MG63 (cell line): ENCODE measurements at regions not wholly inside any gene's neighbourhood (a gene's known extent, or its start where the extent isn't known, plus 50 kb on each side); places are given as distances from the start of the nearest gene placed in this dataset.

Experiments used
- DNase-seq: peaks from one replicate; pipeline ENCODE4 v3.0.0-alpha.2; 2020
- H3K27me3 ChIP-seq: fragments of 250-450 bp; sonication (Bioruptor Pico); 2 replicates; pipeline ENCODE4 v1.5.1; 2020; ENCODE audit warnings: mild to moderate bottlenecking, moderate library complexity
- H3K36me3 ChIP-seq: fragments of 250-450 bp; sonication (Bioruptor Pico); 2 replicates; pipeline ENCODE4 v1.5.1; 2020; ENCODE audit warnings: mild to moderate bottlenecking, moderate library complexity
- H3K4me3 ChIP-seq: fragments of 250-450 bp; sonication (Bioruptor Pico); 2 replicates; pipeline ENCODE4 v1.5.1; 2020; ENCODE audit warnings: mild to moderate bottlenecking, moderate library complexity
- H3K9me3 ChIP-seq: fragments of 250-450 bp; sonication (Bioruptor Pico); 2 replicates; pipeline ENCODE4 v1.5.1; 2020; ENCODE audit warnings: mild to moderate bottlenecking, moderate library complexity

DNA sequence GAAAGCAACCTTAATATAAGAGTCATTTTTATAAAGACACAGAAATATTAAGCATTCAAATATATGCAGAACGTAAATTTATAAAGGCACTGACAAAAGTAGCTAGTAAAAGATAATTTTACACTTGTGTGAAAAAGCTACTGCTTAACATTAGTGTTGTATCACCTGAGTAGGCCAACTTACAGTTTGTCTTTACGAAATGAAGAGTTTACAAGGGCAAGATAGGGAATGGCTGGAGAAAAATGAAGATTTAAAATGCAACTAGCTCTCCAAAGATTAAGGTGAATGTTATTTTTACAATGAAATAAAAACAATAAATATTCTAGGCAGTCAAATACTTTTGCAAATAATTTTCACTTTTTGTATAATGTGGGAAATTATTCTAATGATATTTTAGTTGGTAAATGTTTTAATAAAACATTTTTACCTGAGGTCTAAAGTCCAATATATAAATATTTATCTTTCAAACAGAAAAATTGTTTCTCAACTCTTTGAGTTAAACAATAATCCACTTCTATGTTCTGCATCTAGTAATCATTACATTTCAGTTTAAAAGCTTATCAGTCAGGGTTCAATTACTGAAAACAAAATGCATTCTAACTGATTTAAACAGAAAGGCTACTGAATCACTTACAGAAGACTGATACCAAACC, 382.6 kb downstream of the IPMK start:
- Histone ChIP-seq H3K27me3 (no peaks in the 10 kb centered on the region), H3K4me3 (no peak overlapping the region), H3K9me3 (no peaks in the 10 kb centered on the region; the same call in 1 of the 2 replicates), H3K36me3 (no peaks in the 10 kb centered on the region)
- DNase-seq, result no peak

DNA sequence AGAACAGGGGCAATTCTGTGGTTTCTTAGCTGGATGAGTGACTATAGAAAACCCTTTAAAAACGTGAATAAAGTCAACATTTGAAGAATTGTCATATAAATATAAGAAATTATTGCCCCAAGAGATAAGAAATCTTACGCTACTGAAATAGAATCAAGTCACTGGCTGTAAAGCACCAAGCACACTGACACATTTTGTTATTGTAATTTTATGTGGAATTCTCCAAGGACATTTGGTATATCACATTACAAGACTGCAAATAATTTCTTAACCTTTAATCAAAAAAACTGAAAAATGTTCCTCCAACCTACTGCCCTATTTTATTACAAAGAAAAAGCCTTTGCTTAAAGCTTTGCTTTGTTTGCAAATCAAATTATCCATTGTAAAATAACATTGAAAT, 383.3 kb downstream of the IPMK start:
- H3K27me3 ChIP-seq, result no peaks in the 10 kb centered on the region
- no peak for DNase-seq

GRCh38 chr10:57880446-57881227, 387.1 kb downstream of the IPMK start:
- Histone ChIP-seq H3K27me3 (no peaks in the 10 kb centered on the region), H3K36me3 (no peaks in the 10 kb centered on the region), H3K4me3 (no peak overlapping the region), H3K9me3 (no peaks in the 10 kb centered on the region; the same call in 1 of the 2 replicates)
- no peak for DNase-seq

More for the DNA sequence above, 383.3 kb downstream of the IPMK start:
- Histone ChIP-seq H3K9me3 (no peaks in the 10 kb centered on the region; the same call in 1 of the 2 replicates), H3K36me3 (no peaks in the 10 kb centered on the region), H3K4me3 (no peak overlapping the region)

GRCh38 chr10:57874810-57875209, 392.9 kb downstream of the IPMK start:
- Histone ChIP-seq H3K36me3 (no peaks in the 10 kb centered on the region), H3K27me3 (no peaks in the 10 kb centered on the region), H3K4me3 (no peak overlapping the region), H3K9me3 (no peaks in the 10 kb centered on the region)
- DNase-seq, result no peak

GRCh38 chr10:57867241-57867640, 400.5 kb downstream of the IPMK start:
- H3K9me3 ChIP-seq, result no peaks in the 10 kb centered on the region
- no peak overlapping the region for H3K4me3 ChIP-seq
- H3K36me3 ChIP-seq, result no peaks in the 10 kb centered on the region
- DNase-seq, result no peak
- H3K27me3 ChIP-seq, result no peaks in the 10 kb centered on the region

- DNase-seq, result no peak
- no peaks in the 10 kb centered on the region for H3K9me3 ChIP-seq
Measured at GRCh38 chr10:57864765-57865680, 402.7 kb downstream of the IPMK start.

DNA sequence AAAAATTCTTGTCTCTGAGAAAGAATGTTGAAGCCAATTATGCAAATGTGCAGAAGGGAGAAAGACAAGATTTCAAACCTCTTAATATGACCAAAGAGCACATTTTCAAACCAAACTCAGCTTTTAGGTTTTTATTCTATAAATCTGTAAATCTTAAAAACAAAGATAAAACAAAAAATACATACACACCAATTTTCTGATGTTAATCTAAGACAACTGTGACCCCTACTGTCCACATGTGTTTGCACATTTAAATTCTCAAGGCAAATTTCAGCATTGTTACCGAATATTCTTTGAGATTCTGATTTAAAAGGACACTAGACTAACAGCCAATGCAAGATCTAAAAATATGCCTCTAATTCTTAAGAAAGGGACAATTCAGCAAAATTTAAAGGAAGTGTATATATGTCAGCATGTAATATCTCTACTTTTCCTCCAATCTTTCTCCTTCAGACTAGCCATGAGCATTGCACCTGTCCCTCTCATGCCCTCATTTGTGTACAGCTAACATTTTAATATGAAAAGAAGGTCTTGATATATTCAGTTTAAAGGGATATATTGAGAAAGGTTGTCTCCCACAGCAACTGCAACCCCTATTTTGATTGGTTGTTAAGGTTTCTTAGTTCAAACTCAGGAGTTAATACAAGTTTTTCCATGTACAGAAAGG, 417.9 kb downstream of the IPMK start:
- DNase-seq, result no peak
- Histone ChIP-seq H3K9me3 (no peaks in the 10 kb centered on the region), H3K36me3 (no peaks in the 10 kb centered on the region), H3K4me3 (no peak overlapping the region), H3K27me3 (no peaks in the 10 kb centered on the region)

More at GRCh38 chr10:57864765-57865680, 402.7 kb downstream of the IPMK start:
- Histone ChIP-seq H3K36me3 (no peaks in the 10 kb centered on the region), H3K27me3 (no peaks in the 10 kb centered on the region; the same call in 1 of the 2 replicates), H3K4me3 (no peak overlapping the region)

DNA sequence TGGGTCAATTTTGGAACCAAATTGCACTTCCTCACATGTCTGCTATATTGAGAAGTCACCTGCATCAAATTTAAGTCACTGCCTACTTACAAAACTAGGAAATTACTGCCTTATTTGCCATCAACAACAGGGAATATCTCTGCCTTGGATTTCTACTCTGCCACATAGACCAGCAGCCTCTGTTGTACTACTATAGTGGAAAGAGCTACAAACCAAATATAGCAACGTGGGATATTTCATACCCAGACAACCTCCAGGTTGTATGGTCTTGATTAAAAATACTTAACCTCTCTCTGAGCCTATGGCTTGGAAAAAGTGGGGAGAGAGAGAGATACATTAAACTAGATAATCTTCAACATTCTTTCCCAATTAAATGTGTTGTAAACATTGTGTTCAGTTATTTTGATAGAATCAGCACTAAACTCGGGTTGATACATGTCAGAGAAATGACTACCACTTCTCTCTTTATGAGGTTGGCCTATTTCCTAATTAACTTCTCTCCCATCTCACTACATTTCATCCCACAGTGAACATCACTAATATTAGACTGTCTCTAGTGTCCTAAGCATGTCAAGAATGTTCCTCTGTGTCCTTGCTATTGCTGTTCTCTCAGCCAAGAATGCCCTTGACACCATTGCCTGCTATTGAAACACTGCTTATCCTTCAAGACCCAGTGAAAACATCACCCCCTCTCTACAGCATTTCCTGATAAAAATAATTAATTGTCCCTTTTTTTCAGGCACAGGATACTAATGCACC, 421.2 kb downstream of the IPMK start:
- DNase-seq, result no peak
- no peaks in the 10 kb centered on the region for H3K36me3 ChIP-seq
- H3K4me3 ChIP-seq, result no peak overlapping the region
- no peaks in the 10 kb centered on the region for H3K9me3 ChIP-seq
- no peaks in the 10 kb centered on the region for H3K27me3 ChIP-seq

DNA sequence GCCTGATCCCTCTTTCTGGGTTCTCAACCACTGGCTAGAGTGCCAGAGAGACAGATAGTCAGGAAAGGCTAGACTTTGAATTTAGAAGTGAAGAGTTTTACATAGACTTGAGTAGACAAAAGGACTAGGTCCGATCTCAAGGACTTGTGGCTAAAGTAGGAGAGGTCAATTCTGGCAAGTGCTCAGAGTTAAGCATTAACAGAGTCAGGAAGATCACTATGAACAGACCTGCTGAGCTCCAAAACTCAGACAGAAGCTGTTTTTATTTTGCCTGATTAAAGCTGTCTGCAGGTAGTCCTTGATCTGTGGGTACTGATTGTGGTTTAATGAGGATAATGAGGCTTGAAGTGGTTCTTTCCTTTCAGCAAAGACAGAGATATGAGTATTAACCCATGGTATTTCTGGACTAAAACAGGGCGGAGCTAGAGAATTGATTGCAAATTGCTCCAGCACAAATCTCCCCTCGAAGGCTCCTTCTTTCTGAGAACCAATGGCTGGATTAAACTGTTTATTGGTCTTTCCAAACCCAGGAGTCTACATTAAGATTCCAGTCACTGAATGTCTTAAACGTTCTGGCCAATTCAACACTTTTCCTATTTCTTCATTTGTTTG, 423.2 kb downstream of the IPMK start:
- Histone ChIP-seq H3K36me3 (no peaks in the 10 kb centered on the region), H3K9me3 (no peaks in the 10 kb centered on the region), H3K27me3 (no peaks in the 10 kb centered on the region), H3K4me3 (no peak overlapping the region)
- no peak for DNase-seq

DNA sequence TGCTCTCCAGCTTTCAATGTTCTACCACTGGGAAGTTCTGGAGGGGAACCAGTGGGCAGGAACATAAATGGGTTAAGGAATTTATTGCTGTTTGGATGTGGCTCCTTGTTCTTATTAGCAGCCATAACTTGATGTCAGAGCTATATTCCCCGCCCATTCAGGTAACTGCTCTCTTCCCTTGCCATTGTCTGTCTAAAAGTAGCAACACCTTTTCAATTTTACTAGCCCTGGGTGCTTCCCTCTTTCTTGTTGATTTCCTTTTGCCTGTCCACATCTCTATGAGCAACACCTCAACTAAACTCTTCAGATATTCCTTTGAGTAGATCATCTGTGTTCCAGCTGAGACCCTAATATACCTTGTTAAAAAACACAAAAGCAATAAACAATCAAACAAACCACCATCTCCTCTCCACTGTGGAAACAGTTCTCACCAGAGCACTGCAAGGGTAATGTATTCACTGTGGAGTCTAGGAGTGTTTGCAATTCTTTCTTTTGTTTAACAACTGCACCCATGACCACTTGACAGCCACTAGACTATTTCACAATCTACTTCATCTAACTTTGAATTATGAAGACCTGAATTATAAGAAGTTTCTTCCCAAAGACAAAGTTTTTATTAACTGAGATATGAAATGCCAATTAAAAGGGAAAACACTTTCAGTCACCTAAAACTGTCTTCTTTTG, 436.7 kb downstream of the IPMK start:
- Histone ChIP-seq H3K27me3 (no peaks in the 10 kb centered on the region), H3K36me3 (no peaks in the 10 kb centered on the region), H3K9me3 (no peaks in the 10 kb centered on the region), H3K4me3 (no peak overlapping the region)
- no peak for DNase-seq

DNA sequence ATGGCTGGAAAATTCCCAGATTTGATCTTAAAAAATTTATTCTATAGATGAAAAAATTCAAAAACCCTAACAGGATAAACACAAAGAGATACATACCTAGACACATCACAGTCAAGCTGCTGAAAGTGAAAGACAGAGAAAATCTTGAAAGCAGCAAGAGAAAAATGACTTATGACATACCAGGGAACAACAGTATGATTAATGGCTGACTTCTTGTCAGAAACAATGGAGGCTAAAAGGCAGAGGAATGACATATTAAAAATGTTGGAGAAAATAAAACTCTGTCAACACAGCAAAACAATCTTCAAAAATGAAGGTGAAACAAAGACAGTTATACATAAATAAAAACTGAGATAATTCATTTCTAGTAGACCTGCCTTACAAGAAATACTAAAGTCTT, 442.7 kb downstream of the IPMK start:
- H3K27me3 ChIP-seq, result no peaks in the 10 kb centered on the region
- no peaks in the 10 kb centered on the region for H3K9me3 ChIP-seq
- no peaks in the 10 kb centered on the region for H3K36me3 ChIP-seq
- H3K4me3 ChIP-seq, result no peak overlapping the region
- no peak for DNase-seq

GRCh38 chr10:57823398-57823797, 444.3 kb downstream of the IPMK start:
- no peak overlapping the region for H3K4me3 ChIP-seq
- no peaks in the 10 kb centered on the region for H3K36me3 ChIP-seq
- no peaks in the 10 kb centered on the region for H3K27me3 ChIP-seq
- H3K9me3 ChIP-seq, result no peaks in the 10 kb centered on the region
- no peak for DNase-seq

GRCh38 chr10:57822965-57823364, 444.7 kb downstream of the IPMK start:
- no peaks in the 10 kb centered on the region for H3K27me3 ChIP-seq
- H3K9me3 ChIP-seq, result no peaks in the 10 kb centered on the region
- H3K36me3 ChIP-seq, result no peaks in the 10 kb centered on the region
- DNase-seq, result no peak
- no peak overlapping the region for H3K4me3 ChIP-seq

- DNase-seq, result no peak
- H3K4me3 ChIP-seq, result no peak overlapping the region
- no peaks in the 10 kb centered on the region for H3K36me3 ChIP-seq
- no peaks in the 10 kb centered on the region for H3K9me3 ChIP-seq
- H3K27me3 ChIP-seq, result no peaks in the 10 kb centered on the region
Measured at GRCh38 chr10:57818522-57818921, 449.2 kb downstream of the IPMK start.

GRCh38 chr10:57817741-57818140, 450.0 kb downstream of the IPMK start:
- H3K9me3 ChIP-seq, result no peaks in the 10 kb centered on the region
- H3K27me3 ChIP-seq, result no peaks in the 10 kb centered on the region; the same call in 1 of the 2 replicates
- H3K4me3 ChIP-seq, result no peak overlapping the region
- no peaks in the 10 kb centered on the region for H3K36me3 ChIP-seq
- DNase-seq, result no peak
